CD4-positive, alpha-beta T cell treated with Interferon gamma for 1 hour (primary cell): ENCODE measurements at regions not wholly inside any gene's neighbourhood (a gene's known extent, or its start where the extent isn't known, plus 50 kb on each side); places are given as distances from the start of the nearest gene placed in this dataset.

Experiments used
- DNase-seq: peaks from one replicate; pipeline ENCODE4 v3.0.0-alpha.2; 2020

GRCh38 chr10:8726779-8727084, 672.2 kb downstream of the GATA3 start:
- DNase-seq = no peak

- DNase-seq = no peak
Observed at GRCh38 chr10:8731121-8732095, 676.9 kb downstream of the GATA3 start.

- DNase-seq = no peak
Observed at GRCh38 chr10:8738987-8739386, 684.5 kb downstream of the GATA3 start.

GRCh38 chr10:8752146-8752843, 697.8 kb downstream of the GATA3 start:
- DNase-seq = no peak

GRCh38 chr10:8758029-8758428, 703.5 kb downstream of the GATA3 start:
- no peak for DNase-seq

- no peak for DNase-seq
Observed at GRCh38 chr10:8766899-8767298, 712.4 kb downstream of the GATA3 start.

- no peak for DNase-seq
Observed at GRCh38 chr10:8767591-8767990, 713.1 kb downstream of the GATA3 start.

GRCh38 chr10:8768341-8768740, 713.9 kb downstream of the GATA3 start:
- DNase-seq = no peak

GRCh38 chr10:8768852-8769251, 714.4 kb downstream of the GATA3 start:
- DNase-seq = no peak

- DNase-seq = no peak
Observed at GRCh38 chr10:8776926-8777622, 722.6 kb downstream of the GATA3 start.

GRCh38 chr10:8778713-8779112, 724.2 kb downstream of the GATA3 start:
- no peak for DNase-seq

GRCh38 chr10:8787649-8788048, 733.2 kb downstream of the GATA3 start:
- no peak for DNase-seq

- DNase-seq = no peak
Observed at GRCh38 chr10:8790390-8790789, 735.9 kb downstream of the GATA3 start.

- no peak for DNase-seq
Observed at GRCh38 chr10:8794860-8795259, 740.4 kb downstream of the GATA3 start.

GRCh38 chr10:8800426-8800825, 745.9 kb downstream of the GATA3 start:
- no peak for DNase-seq

GRCh38 chr10:8803992-8804391, 749.5 kb downstream of the GATA3 start:
- DNase-seq = no peak

GRCh38 chr10:8810677-8811076, 756.2 kb downstream of the GATA3 start:
- DNase-seq = no peak

GRCh38 chr10:8811201-8811600, 756.7 kb downstream of the GATA3 start:
- DNase-seq = no peak

GRCh38 chr10:8815969-8816368, 761.5 kb downstream of the GATA3 start:
- DNase-seq = no peak

GRCh38 chr10:8817299-8817698, 762.8 kb downstream of the GATA3 start:
- DNase-seq = no peak

GRCh38 chr10:8825611-8826010, 771.1 kb downstream of the GATA3 start:
- DNase-seq = no peak

- no peak for DNase-seq
Observed at GRCh38 chr10:8829592-8829991, 775.1 kb downstream of the GATA3 start.

GRCh38 chr10:8830048-8830447, 775.6 kb downstream of the GATA3 start:
- no peak for DNase-seq

GRCh38 chr10:8830876-8831275, 776.4 kb downstream of the GATA3 start:
- DNase-seq = no peak
